T-helper 2 cell (primary cell): ENCODE measurements at regions not wholly inside any gene's neighbourhood (a gene's known extent, or its start where the extent isn't known, plus 50 kb on each side); places are given as distances from the start of the nearest gene placed in this dataset.
"Not testable (repeated sequence)": the region's sequence is repeated elsewhere in the genome, so short reads cannot be mapped to it uniquely, and the experiment has no call there.

ENCODE experiments used
- DNase-seq, 5 experiments: peaks; one replicate each; pipeline versions ENCODE4 v3.0.0 to v3.0.0-alpha.2; 2012 to 2022

GRCh38 chr14:30072454-30072853 lies 144.8 kb upstream of the PRKD1 start:
- not testable (repeated sequence) for DNase-seq

- no peak for DNase-seq
These were observed 150.3 kb upstream of the PRKD1 start for GRCh38 chr14:30077946-30078345.

GRCh38 chr14:30078811-30079402 lies 151.3 kb upstream of the PRKD1 start:
- DNase-seq, result no peak

GRCh38 chr14:30082486-30082885 lies 154.8 kb upstream of the PRKD1 start:
- DNase-seq, result no peak

- DNase-seq, result no peak
These were observed 157.2 kb upstream of the PRKD1 start for GRCh38 chr14:30084811-30085210.

GRCh38 chr14:30085943-30086342 lies 158.3 kb upstream of the PRKD1 start:
- DNase-seq, result no peak

- DNase-seq, result no peak
These were observed 161.0 kb upstream of the PRKD1 start for GRCh38 chr14:30088620-30089019.

GRCh38 chr14:30108975-30109700 lies 181.5 kb upstream of the PRKD1 start:
- no peak for DNase-seq

- no peak for DNase-seq
These were observed 186.4 kb upstream of the PRKD1 start for GRCh38 chr14:30114051-30114450.

GRCh38 chr14:30115756-30116155 lies 188.1 kb upstream of the PRKD1 start:
- DNase-seq, result no peak

- no peak for DNase-seq
These were observed 191.5 kb upstream of the PRKD1 start for GRCh38 chr14:30118992-30119640.

GRCh38 chr14:30125322-30125979 lies 197.8 kb upstream of the PRKD1 start:
- no peak for DNase-seq

GRCh38 chr14:30129807-30130206 lies 202.2 kb upstream of the PRKD1 start:
- DNase-seq, result no peak

GRCh38 chr14:30131581-30132097 lies 204.0 kb upstream of the PRKD1 start:
- DNase-seq, result no peak

GRCh38 chr14:30132196-30132595 lies 204.5 kb upstream of the PRKD1 start:
- DNase-seq, result no peak

GRCh38 chr14:30134936-30135335 lies 207.3 kb upstream of the PRKD1 start:
- no peak for DNase-seq

- DNase-seq, result no peak
These were observed 210.9 kb upstream of the PRKD1 start for GRCh38 chr14:30138567-30138966.

GRCh38 chr14:30142216-30142615 lies 214.6 kb upstream of the PRKD1 start:
- no peak for DNase-seq

- no peak for DNase-seq
These were observed 216.0 kb upstream of the PRKD1 start for GRCh38 chr14:30143627-30144026.

GRCh38 chr14:30153717-30154116 lies 226.1 kb upstream of the PRKD1 start:
- DNase-seq, result no peak

- DNase-seq, result no peak
These were observed 228.9 kb upstream of the PRKD1 start for GRCh38 chr14:30156571-30156970.

- no peak for DNase-seq
These were observed 230.7 kb upstream of the PRKD1 start for GRCh38 chr14:30158299-30158698.

GRCh38 chr14:30159374-30159773 lies 231.7 kb upstream of the PRKD1 start:
- no peak for DNase-seq
